ENCODE measurements at regions not wholly inside any gene's neighbourhood (a gene's known extent, or its start where the extent isn't known, plus 50 kb on each side); places are given as distances from the start of the nearest gene placed in this dataset.

GRCh38 chr13:57408312-57408711 lies 223.2 kb upstream of the PCDH17 start:
- no peak for TF ChIP-seq CTCF (IDR thresholded peaks at IDR 0.05)
- no peak for TF ChIP-seq EZH2 (IDR thresholded peaks at IDR 0.05; ENCODE audit: borderline replicate concordance, insufficient read depth, low read depth, low read length, poor library complexity, severe bottlenecking)

Measured in B cell (primary cell).